Kidney (tissue), 13 donors: ENCODE measurements at regions not wholly inside any gene's neighbourhood (a gene's known extent, or its start where the extent isn't known, plus 50 kb on each side); places are given as distances from the start of the nearest gene placed in this dataset.

ENCODE experiments used
- DNase-seq, 5 donors: peaks; one replicate each; pipeline ENCODE4 v3.0.0-alpha.2; 2013 to 2020
- FAIRE-seq: peaks from 2 replicates; lab custom pipeline; 2012; peaks lifted over from hg19 to GRCh38; lab: Jason Lieb, UNC
- H3K27ac ChIP-seq, 2 donors: one replicate each; pipeline ENCODE4 v1.7.0; 2013; ENCODE audit warnings: low read depth in 2 of 2, low read length in 2 of 2, inconsistent platforms in 1 of 2
- H3K27me3 ChIP-seq: one replicate; pipeline ENCODE4 v1.7.1; 2013; ENCODE audit warnings: low read length, inconsistent platforms; ENCODE audit not compliant: control insufficient read depth, insufficient read depth
- H3K36me3 ChIP-seq, 3 donors: one replicate each; pipeline versions ENCODE4 v1.7.0 to v1.7.1; 2013; ENCODE audit warnings: low read length in 3 of 3, control low read depth in 1 of 3, inconsistent platforms in 1 of 3; ENCODE audit not compliant: insufficient read depth in 3 of 3, control insufficient read depth in 2 of 3
- H3K4me1 ChIP-seq, 3 donors: one replicate each; pipeline versions ENCODE4 v1.7.0 to v1.7.1; 2013; ENCODE audit warnings: low read length in 3 of 3, inconsistent platforms in 1 of 3, low read depth in 1 of 3; ENCODE audit not compliant: control insufficient read depth in 2 of 3, insufficient read depth in 2 of 3
- H3K4me3 ChIP-seq, 3 donors: one replicate each; pipeline versions ENCODE4 v1.7.0 to v1.8.1; 2013; ENCODE audit warnings: low read length in 3 of 3, control low read depth in 1 of 3, inconsistent platforms in 1 of 3
- H3K9ac ChIP-seq, 3 donors: one replicate each; pipeline versions ENCODE4 v1.7.0 to v1.7.1; 2013; ENCODE audit warnings: low read length in 3 of 3, control low read depth in 1 of 3, inconsistent platforms in 1 of 3
- H3K9me3 ChIP-seq, 3 donors: one replicate each; pipeline versions ENCODE4 v1.7.0 to v1.7.1; 2013; ENCODE audit warnings: low read length in 3 of 3, control low read depth in 1 of 3, inconsistent platforms in 1 of 3; ENCODE audit not compliant: control insufficient read depth in 2 of 3, insufficient read depth in 1 of 3
- CTCF ChIP-seq: IDR thresholded peaks from 3 replicates; pipeline ENCODE4 v1.5.1; 2012; ENCODE audit warnings: mild to moderate bottlenecking, moderate library complexity, borderline replicate concordance; ENCODE audit not compliant: insufficient read depth; ENCODE audit errors: extremely low read depth
- intact Hi-C: fragments of 100-400 bp; cut with DNase I; formaldehyde crosslinking; loops from one replicate; pipeline ENCODE4 v1.11.1; 2022
- donor health status: control.
- donor health status: control.
- donor health status: control.
- donor health status: control.
- donor health status: control.
- donor health status: DM: yes; HTN: yes; CAD: no.
- donor health status: Normal renal cell carcinoma (clear cell type).

GRCh38 chr11:45336136-45336535, 50.0 kb upstream of the SYT13 start:
- H3K9me3 ChIP-seq, result no peaks in the 10 kb centered on the region
- H3K4me3 ChIP-seq, result no peak overlapping the region
- FAIRE-seq, result no peak
- no peaks in the 10 kb centered on the region for H3K36me3 ChIP-seq
- H3K27ac ChIP-seq, result no peak overlapping the region
- H3K4me1 ChIP-seq, result peaks cover 0 to 4% (median 0%) of the 10 kb centered on the region in 3 donors
- intact Hi-C loops, result no loop called here
- TF ChIP-seq CTCF, result no peak
- DNase-seq, result no peak
- H3K9ac ChIP-seq, result no peak overlapping the region
- H3K27me3 ChIP-seq, result no peaks in the 10 kb centered on the region
